ENCODE measurements at regions not wholly inside any gene's neighbourhood (a gene's known extent, or its start where the extent isn't known, plus 50 kb on each side); places are given as distances from the start of the nearest gene placed in this dataset.

DNA sequence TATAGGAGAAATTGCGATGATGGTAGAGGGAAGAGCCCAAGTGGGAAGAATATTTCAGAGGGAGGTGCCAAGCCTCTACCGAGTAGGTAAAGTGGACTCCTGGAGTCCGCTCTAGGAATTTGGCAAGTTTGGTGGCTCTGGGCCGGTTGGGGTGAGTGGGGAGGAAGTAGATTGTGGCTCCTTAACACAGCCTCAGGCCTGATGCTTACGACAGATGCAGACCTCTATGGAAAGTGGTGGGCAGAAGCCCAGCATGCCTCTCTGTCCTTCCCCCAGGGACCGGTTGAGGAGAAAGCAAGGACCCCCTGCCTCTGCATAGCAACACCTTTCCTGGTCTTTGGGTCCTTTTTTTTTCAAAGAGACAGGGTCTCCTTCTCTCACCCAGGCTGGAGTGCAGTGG lies 55.9 kb upstream of the SIAH1 start:
- no peak for FAIRE-seq
- DNase-seq (ENCODE audit: insufficient read length, low spot score), result no peak

DNA sequence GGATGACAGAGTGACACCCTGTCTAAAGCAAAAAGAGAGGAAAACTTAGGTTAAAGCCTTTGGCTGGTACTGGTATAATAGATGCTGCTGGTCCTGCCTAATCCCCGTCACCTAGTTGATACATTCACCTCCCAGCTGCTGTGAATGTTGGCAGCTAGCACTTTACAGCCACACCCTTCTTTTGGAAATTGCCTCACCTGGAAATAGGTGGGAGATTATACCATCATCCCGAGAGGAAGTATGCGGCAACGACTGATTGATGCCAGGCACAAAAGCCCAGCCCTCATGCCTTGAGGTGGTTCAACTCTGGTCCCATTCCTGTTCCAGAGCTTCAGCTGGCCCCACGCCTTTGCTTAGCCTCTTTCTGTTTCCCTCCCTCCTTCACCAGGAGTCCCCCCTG lies 53.2 kb upstream of the SIAH1 start:
- DNase-seq (ENCODE audit: insufficient read length, low spot score), result no peak
- FAIRE-seq, result no peak

DNA sequence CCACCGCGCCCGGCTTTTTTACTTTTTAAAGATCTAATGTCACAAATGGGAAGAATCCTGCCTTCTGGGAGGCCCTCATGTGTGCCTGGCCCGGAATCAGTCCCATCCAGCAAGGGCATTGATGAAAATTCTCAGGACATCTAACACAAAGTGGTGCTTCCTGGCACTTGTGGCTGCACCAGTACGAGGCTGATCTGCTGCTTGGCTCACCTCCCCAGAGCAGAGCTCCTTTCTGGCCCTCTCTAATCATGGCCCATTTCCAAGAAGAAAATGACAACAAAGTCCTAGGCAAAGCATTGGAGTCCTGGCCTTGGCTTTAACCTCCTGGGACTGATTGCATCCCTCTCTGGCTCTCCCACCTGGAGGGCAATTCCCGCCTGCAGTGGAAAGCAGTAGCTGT lies 50.7 kb upstream of the SIAH1 start:
- FAIRE-seq (no peak), DNase-seq (ENCODE audit: insufficient read length, low spot score) (no peak)

DNA sequence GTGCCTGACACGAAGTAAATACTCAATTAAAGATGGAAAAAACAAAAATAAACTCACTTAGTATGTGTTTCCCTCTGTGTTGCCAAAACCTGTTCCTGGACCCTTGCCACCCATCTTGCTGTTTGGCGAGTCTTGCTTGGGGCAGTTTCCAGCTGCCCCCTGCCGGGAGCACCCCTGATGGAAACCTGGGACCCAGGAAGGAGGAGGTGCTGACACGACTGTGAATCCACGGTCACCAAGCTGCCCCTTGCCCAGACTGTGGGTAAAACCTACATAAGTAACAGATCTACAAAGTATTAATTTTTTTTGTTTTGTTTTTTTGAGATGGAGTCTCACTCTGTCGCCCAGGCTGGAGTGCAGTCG lies 50.1 kb upstream of the SIAH1 start:
- FAIRE-seq, result no peak
- no peak for DNase-seq (ENCODE audit: insufficient read length, low spot score)

All from HTR-8/SVneo (cell line).